ENCODE measurements at regions not wholly inside any gene's neighbourhood (a gene's known extent, or its start where the extent isn't known, plus 50 kb on each side); places are given as distances from the start of the nearest gene placed in this dataset.

DNA sequence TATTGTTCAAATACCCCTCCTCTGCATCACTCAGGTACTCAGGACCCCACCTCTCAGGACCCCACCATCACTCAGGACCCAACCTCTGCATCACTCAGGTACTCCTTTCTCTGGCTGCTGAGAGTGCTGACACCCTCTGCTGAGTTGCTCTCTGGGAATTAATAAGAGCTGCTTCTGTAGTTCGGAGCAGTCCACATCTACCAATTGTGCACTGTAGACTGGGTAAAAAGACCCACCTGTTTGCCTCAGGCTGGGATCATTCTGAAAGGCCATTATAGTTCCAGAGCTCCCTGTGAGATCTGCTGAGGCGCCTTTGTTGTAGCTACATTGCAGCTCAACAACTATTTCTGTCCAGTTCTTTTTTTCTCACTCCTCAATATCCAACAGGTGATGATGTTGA, 276.3 kb upstream of the MYOCD start:
- ChIA-PET POLR2A (no interaction called here), CTCF (no interaction called here)

DNA sequence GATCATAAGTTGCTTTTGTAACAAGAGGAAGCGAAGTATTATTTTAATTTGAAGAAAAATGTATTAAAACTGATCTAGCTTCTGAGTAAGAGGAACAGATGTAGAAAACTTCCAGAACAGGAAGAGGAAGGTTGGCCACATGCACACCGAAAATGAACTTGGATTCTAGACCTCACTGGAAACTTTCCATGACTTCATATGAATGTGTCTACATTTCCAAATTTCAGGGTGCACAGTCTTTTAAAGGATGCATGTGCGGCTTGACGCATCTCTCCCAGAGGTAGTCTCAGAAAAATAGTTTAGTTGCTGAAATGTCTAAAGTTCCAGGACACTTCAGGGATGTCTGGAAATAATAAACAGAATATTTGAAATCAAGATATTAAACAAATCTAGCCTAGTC, 275.1 kb upstream of the MYOCD start:
- POLR2A ChIA-PET: no interaction called here
- no peak for TF ChIP-seq HDGF (IDR thresholded peaks at IDR 0.05; ENCODE audit: borderline replicate concordance)
- no peak for TF ChIP-seq ELF4 (IDR thresholded peaks at IDR 0.05)
- TF ChIP-seq L3MBTL2 (conservative IDR thresholded peaks at IDR 0.05): no peak
- TF ChIP-seq NFRKB (IDR thresholded peaks at IDR 0.05): no peak
- TF ChIP-seq LEF1 (IDR thresholded peaks at IDR 0.05; ENCODE audit: borderline replicate concordance): no peak
- TF ChIP-seq TARDBP (IDR thresholded peaks at IDR 0.05): no peak
- TF ChIP-seq FOXM1 (IDR thresholded peaks at IDR 0.05; ENCODE audit: borderline replicate concordance): no peak
- TF ChIP-seq SP1 (IDR thresholded peaks at IDR 0.05): no peak
- TF ChIP-seq ZNF384 (IDR thresholded peaks at IDR 0.05): no peak
- no peak for DNase-seq (ENCODE audit: extremely low spot score)
- CTCF ChIA-PET: no interaction called here

More for the DNA sequence above, 276.3 kb upstream of the MYOCD start:
- DNase-seq (ENCODE audit: extremely low spot score): no peak
- TF ChIP-seq FOXM1 (IDR thresholded peaks at IDR 0.05; ENCODE audit: borderline replicate concordance) (no peak), ARNT (IDR thresholded peaks at IDR 0.05) (no peak), CTBP1 (IDR thresholded peaks at IDR 0.05; ENCODE audit: borderline replicate concordance) (no peak), HDGF (IDR thresholded peaks at IDR 0.05; ENCODE audit: borderline replicate concordance) (no peak), ZNF384 (IDR thresholded peaks at IDR 0.05) (no peak), TARDBP (IDR thresholded peaks at IDR 0.05) (no peak), ELF4 (IDR thresholded peaks at IDR 0.05) (no peak)

DNA sequence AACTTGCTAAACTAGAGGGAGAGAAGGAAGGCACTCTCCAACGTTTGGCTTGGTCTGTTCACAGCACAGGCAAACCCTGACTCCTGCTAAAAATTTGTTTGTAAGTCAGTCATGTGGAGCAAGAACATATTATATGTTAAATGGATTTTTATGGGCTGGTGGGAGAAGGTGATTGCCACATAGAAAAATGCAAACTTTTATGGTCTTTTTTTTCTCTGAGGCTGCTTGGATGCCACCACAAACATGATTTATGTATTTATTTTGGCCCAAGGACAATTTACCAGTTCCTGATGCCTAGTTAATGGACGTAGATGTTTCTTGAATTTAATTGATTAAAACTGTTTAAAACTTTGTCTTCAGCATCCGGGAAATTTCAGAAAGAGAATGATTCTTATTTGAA, 274.2 kb upstream of the MYOCD start:
- CTCF ChIA-PET: no interaction called here
- POLR2A ChIA-PET: no interaction called here
- TF ChIP-seq, protein P1, sequence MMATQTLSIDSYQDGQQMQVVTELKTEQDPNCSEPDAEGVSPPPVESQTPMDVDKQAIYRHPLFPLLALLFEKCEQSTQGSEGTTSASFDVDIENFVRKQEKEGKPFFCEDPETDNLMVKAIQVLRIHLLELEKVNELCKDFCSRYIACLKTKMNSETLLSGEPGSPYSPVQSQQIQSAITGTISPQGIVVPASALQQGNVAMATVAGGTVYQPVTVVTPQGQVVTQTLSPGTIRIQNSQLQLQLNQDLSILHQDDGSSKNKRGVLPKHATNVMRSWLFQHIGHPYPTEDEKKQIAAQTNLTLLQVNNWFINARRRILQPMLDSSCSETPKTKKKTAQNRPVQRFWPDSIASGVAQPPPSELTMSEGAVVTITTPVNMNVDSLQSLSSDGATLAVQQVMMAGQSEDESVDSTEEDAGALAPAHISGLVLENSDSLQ (IDR thresholded peaks at IDR 0.05): peak; percentile 59; the same call in 1 of the 2 replicates
- TF ChIP-seq ELF4 (IDR thresholded peaks at IDR 0.05) (no peak), ARNT (IDR thresholded peaks at IDR 0.05) (no peak), NFRKB (IDR thresholded peaks at IDR 0.05) (no peak), SP1 (IDR thresholded peaks at IDR 0.05) (no peak), FOXA1 (IDR thresholded peaks at IDR 0.05) (no peak), ZNF384 (IDR thresholded peaks at IDR 0.05) (no peak)
- no peak for DNase-seq (ENCODE audit: extremely low spot score)

DNA sequence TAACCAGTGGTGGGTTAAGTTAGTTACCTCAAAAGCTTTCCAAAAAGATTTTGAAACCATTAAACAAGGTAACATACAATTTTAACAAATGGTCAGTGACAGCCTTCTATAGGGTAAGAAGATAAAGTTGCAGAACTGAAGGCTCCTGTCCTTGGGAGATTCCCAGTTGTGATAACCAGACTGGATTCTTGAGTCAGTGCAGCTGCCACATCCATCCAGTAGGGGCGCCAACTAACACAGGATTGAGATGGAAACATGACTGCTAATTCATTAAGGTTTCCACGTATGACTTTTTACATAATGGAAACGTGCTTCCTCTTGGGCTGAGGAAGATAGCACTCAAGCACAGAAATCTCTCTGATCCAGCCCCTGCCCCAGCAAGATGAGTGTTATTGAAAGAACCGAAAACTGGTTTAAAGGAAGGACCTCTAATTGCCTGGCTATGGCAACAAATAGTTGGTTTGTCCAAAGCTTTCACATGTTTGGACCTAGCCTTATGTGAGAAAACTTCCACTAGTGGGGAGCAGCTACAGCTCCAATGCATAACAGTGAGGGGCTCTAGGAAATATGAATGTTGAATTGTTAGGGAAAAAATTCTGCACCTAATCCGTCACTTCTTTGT, 269.8 kb upstream of the MYOCD start:
- TF ChIP-seq CTBP1 (IDR thresholded peaks at IDR 0.05; ENCODE audit: borderline replicate concordance) (no peak), FOXK2 (IDR thresholded peaks at IDR 0.05) (no peak), SUZ12 (IDR thresholded peaks at IDR 0.05) (no peak), BHLHE40 (IDR thresholded peaks at IDR 0.05; ENCODE audit: borderline replicate concordance) (no peak), HDGF (IDR thresholded peaks at IDR 0.05; ENCODE audit: borderline replicate concordance) (no peak), SP1 (IDR thresholded peaks at IDR 0.05) (no peak), FOXM1 (IDR thresholded peaks at IDR 0.05; ENCODE audit: borderline replicate concordance) (no peak), L3MBTL2 (conservative IDR thresholded peaks at IDR 0.05) (no peak), LEF1 (IDR thresholded peaks at IDR 0.05; ENCODE audit: borderline replicate concordance) (no peak), TARDBP (IDR thresholded peaks at IDR 0.05) (no peak), ARNT (IDR thresholded peaks at IDR 0.05) (no peak), ELF4 (IDR thresholded peaks at IDR 0.05) (no peak), ZNF384 (IDR thresholded peaks at IDR 0.05) (no peak), FOXA1 (IDR thresholded peaks at IDR 0.05) (no peak), NFRKB (IDR thresholded peaks at IDR 0.05) (no peak)
- TF ChIP-seq, protein P1 (IDR thresholded peaks at IDR 0.05): no peak
- ChIA-PET POLR2A (no interaction called here), CTCF (interaction anchor here (0.6 kb wide), 1 partner anchor 483 kb away, joined by 3 read pairs; no protein-coding TSS in a partner anchor)
- DNase-seq (ENCODE audit: extremely low spot score): peak; percentile 59

DNA sequence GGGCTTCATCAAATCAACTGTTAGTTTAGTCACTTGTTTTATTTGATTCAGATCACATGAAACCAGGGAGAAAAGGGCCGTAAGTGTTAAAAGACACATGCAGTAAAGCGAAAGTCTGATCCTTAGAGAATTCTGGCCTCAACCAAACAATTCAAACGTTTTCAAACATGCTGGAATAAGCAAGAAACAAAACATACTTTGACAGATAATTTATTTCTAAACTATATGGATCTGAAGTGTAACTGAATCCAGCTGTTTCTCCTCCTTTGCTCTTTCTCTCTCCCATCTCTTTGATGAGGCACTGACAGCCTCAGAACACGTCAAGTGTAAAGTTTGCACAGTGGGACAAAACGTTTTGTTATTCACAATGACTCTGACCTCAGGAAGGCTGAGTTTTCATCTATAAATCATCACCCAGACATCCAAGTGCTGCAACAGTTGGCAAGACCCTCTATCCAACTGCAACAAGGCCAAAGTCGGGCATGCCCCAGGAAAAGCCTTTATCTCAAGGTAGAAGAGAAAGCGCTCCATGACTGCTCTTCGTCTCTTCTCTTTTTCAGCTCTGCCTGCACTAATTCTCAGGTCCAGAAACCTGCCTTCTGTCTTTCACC, 267.1 kb upstream of the MYOCD start:
- CTCF ChIA-PET: interaction anchor here (0.6 kb wide), 1 partner anchor 23 kb away, joined by 3 read pairs; no protein-coding TSS in a partner anchor
- TF ChIP-seq ELF4 (IDR thresholded peaks at IDR 0.05) (no peak), LEF1 (IDR thresholded peaks at IDR 0.05; ENCODE audit: borderline replicate concordance) (no peak)
- no peak for DNase-seq (ENCODE audit: extremely low spot score)
- POLR2A ChIA-PET: no interaction called here

DNA sequence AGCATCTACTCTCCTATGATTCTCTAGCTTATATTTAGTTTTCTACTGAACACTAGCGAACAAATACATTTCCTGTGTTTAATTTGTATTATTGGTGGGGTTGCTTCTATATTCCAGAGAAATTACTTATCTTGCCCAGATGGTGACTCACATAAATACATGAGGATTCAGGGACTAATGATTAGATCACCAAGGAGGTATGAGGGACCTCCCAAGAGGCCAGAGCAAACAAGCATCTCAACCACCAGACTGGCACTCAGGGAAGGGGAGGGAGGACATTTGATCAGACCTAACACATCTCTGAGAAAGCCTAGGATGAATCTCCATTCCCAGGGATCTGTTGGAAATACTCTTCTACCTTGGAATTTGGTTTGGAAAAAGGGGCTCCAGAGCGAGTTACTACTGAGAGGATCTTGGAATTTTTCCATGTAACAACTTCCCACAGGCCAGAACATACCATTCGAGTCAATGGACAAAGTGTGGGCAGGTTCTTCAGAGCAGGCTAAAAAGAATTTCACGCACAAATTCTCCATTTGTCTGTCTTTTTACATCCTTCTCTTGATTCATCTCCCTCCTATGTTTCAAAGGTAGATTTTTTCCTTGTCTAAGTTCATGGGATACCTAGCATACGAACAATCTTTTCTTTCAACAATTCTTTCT, 262.6 kb upstream of the MYOCD start:
- CTCF ChIA-PET: no interaction called here
- DNase-seq (ENCODE audit: extremely low spot score): no peak
- no peak for TF ChIP-seq HDGF (IDR thresholded peaks at IDR 0.05; ENCODE audit: borderline replicate concordance)
- TF ChIP-seq L3MBTL2 (conservative IDR thresholded peaks at IDR 0.05): no peak
- TF ChIP-seq SP1 (IDR thresholded peaks at IDR 0.05): no peak
- TF ChIP-seq, protein P1 (IDR thresholded peaks at IDR 0.05): no peak
- no peak for TF ChIP-seq FOXA1 (IDR thresholded peaks at IDR 0.05)
- TF ChIP-seq ARNT (IDR thresholded peaks at IDR 0.05): no peak
- no peak for TF ChIP-seq ZNF384 (IDR thresholded peaks at IDR 0.05)
- POLR2A ChIA-PET: no interaction called here
